NCI-H2081 (cell line): ENCODE measurements at regions not wholly inside any gene's neighbourhood (a gene's known extent, or its start where the extent isn't known, plus 50 kb on each side); places are given as distances from the start of the nearest gene placed in this dataset.
"Not testable (repeated sequence)": the region's sequence is repeated elsewhere in the genome, so short reads cannot be mapped to it uniquely, and the experiment has no call there.

ENCODE experiments used
- DNase-seq, 2 experiments: peaks; one replicate each; lab custom pipeline; 2025; lab: John Stamatoyannopoulos, UW

DNA sequence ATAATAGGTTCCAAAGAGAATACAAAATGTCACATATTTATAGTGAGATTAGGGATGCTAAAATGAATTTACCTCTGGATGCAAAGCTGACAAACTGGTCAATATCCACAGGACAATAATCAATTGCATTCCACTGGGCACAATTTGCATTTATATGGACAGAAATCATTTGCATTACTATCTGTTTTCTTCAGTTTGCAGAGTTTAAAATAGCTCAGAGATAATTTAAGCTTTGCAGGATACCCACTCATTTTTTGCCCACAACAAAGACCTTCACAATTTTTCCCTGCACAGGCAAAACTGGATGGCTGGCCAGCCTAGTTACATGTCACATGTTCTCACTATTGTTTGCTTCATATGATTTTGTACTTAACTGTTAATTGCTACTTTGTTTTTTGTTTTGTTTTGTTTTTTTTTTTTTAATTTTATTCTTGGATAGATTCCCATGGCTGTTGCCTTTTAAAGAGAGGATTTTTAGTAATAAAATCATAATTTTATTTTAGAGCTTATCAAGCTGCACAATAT is 483.5 kb downstream of the UTRN start:
- DNase-seq, result peak in 1 of 2 experiments; percentile 25

DNA sequence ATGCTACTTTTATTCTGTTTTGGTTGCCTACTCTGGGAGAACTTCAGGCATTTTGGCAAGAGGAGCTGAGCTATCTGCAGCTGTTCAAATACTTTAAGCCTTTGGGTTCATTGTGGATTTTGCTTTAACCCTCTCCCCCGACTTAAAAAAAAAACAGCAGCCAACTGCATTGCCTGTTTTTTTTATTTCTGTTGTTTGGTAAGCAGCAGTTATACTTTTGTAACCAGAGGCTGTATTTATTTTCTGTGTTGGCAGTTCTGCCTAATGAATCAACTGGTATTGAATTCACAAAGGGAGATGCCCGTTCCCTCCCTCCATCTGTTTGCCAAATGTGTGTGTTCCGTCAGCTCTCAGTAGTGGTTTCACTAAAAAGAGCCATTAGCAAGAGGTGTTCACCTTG is 484.0 kb downstream of the UTRN start:
- peak; percentile 71 to 93 for DNase-seq

DNA sequence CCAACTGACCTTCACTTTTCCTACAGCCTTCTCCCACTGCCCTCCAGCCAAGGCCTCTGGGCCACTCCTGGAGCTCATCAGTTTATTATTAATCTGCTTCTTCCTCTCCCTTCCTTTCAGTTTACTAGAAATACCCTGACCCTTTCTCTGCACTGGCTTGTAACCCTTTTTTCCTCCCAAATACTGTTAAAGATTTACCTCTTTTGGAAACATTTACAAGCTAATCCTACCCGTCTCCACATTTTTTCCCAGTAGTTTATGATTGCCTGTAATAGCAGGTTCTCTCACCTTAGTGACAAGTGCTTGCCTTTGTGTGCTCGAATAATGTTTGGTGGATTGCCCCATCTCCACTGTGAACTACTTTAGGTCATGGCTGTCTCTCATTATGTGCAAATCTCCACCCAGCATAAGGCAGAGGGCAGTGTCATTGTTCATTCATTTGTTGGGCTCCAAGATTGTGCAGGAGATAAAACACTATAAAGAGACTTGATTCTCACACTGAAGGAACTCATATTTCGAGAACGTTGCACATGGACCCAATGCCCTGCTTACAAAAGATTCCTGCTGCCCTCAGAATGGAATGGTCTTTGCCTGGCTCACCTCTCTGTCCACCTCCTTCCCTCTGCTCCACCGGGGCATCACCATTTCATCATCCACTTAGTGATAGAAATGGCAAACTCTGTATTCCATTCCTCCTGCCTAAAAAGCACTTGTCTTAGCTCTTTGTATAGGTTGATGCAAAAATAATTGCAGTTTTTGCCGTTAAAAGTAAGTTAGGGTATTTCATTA is 491.1 kb downstream of the UTRN start:
- no peak for DNase-seq

DNA sequence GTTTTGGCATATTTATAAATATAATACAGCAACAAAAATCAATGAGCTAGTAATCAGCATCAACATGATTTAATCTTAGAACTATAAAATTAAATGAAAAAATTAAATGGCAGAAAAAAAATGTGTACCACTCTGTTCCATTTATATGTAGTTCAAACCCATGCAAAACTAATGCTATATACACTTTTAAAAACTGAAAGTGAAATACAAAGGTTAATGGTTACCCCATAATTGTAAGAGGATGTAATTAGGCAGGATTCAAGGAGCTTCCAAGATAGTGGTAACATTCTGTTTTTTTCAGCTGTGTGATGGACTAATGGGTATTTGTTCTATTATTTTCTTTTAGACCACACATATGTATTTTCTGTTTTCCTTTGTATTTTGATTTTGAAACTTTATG is 492.1 kb downstream of the UTRN start:
- no peak for DNase-seq

DNA sequence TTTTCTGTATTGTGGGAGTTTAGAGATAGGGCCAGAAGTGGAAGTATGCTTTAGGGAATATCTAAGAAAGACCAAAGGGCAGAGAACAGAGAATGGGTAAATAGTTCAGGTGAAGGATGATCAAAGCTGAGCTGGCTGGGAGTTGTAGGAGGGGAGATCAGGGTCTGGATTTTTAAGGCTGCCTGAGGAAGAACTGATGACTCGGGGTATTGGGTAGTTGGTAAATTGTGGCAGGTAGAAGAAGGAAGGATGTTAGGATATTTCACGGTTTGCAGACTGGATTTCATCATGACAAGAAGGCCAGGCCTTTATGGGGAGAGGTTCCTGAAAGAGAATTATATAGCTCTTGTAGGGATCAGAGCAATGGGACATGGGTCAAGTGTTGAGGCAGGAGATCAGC is 492.9 kb downstream of the UTRN start:
- no peak for DNase-seq

DNA sequence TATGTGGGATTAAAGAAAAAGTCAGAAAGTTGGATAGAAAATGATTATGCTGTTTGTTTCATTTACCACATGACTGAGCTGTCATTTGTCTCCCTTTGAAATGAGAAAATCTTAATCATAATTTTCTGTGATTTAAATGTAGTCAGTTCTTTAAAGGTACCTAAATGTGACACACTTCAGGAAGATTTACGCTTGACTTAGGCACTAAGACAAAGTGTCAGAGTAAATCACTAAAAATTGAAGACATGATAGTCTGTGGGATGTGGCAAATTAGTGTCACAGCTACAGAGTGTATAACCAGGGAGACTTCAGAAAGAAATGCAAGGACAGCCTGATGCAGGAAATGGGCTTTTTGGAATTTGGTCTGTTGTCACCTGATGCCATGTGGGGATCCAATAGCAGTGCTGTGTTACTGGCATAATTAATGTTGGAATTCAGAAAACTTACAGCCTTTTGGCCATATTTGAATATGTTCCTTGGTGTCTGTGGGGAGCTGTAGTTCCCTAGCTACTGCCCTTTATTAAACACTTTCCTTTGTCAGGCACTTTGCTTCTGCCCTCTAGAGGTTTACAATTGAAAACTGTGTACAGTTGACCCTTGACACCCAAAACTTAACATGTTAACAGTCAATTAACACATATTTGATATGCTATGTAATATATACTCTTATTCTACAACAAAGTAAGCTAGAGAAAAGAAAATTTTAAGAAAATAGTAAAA is 493.8 kb downstream of the UTRN start:
- no peak for DNase-seq

DNA sequence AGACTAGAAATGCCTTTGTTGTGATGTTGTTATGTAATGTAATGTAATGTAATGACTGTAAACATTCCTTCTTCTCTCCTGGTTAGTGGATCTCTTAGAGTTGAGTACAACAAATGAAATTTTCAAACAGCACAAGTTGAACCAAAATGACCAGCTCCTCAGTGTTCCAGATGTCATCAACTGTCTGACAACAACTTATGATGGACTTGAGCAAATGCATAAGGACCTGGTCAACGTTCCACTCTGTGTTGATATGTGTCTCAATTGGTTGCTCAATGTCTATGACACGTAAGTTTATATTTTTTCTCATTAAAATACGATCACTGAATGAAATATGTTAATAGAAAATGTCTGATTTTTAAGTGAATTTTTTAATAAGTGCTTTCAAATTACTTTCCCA is 496.7 kb downstream of the UTRN start:
- no peak for DNase-seq

DNA sequence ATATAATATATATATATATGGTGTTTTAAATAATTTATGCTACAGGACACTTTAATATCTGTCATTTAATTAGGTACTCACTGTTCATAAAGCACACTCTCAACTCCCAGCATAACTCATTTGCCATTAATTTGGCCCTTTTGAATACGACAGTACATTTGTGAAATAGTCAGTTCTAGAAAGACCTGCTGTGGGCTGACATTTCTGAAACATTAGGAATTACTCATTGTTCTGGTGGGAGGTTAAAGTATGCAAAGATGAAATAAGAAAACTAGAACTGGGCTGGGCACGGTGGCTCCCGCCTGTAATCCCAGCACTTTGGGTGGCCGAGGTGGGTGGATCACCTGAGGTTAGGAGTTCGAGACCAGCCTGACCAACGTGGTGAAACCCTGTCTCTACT is 497.5 kb downstream of the UTRN start:
- DNase-seq, result no peak

DNA sequence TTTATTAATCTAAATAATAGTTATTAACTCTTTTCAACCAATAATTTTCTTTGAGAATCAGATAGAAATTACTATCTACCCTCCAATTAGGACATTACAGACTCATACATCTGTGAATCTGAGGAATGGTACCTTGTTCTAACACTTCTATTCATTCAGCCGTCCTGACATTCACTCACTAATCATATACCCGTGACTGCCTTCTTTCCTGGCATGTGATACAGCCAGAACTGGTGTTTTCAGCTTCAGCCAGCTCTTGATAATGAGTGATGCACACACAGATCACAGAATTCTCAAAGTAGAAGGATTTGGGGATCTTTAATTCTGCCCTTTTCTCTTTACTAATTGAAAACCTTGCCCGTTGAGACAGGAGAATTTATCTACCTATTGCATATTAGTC is 499.9 kb downstream of the UTRN start:
- DNase-seq, result no peak

DNA sequence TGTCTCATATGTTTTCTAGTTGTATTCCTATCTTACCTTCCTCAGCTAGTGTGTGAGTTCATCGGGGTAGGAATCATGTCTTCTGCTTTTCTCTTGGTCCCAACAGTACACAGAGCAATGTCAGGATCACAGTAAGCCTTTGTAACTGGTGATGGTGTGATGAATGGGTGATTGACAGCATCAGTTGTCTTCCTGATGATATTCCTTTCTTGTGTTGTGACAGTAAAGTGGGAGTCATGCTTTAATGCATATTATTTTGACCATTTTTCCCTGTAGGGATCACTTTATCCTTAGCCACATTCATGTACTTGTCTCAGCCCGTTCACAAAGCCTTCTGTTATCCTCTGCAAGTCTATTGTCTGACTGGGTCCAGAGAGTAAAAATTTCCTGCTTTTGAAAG is 501.7 kb downstream of the UTRN start:
- no peak for DNase-seq

DNA sequence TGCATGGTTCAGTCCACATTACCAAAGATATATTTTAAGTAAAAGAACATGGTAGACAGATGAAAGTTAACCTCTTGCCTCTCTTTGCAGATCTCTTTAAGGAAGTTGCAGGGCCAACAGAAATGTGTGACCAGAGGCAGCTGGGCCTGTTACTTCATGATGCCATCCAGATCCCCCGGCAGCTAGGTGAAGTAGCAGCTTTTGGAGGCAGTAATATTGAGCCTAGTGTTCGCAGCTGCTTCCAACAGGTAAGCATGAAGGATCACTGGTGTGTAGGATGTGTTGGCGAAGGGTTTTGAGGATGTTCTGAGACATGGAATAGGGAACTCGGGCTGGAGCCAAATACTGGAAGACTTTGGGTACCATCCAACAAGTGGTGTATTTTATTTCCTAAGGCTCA is 508.6 kb downstream of the UTRN start:
- DNase-seq, result no peak

DNA sequence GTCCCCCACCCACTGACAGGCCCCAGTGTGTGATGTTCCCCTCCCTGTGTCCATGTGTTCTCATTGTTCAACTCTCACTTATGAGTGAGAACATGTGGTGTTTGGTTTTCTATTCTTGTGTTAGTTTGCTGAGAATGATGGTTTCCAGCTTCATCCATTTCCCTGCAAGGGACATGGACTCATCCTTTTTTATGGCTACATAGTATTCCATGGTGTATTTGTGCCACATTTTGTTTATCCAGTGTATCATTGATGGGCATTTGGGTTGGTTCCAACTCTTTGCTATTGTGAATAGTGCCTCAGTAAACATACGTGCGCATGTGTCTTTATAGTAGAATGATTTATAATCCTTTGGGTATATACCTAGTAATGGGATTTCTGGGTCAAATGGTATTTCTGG is 509.9 kb downstream of the UTRN start:
- DNase-seq, result not testable (repeated sequence)

DNA sequence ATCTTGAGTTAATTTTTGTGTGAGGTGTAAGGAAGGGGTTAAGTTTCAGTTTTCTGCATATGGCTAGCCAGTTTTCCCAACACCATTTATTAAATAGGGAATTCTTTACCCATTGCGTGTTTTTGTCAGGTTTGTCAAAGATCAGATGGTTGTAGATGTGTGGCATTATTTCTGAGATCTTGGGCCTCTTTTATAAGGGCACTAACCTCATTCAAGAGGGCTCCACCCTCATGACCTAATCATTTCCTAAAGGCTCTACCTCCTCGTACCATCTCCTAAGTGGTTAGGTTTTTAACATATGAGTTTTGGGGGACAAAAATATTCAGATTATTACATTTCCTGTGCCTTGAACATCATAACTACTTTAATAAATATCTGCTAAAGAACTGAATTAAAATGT is 510.9 kb downstream of the UTRN start:
- no peak for DNase-seq

DNA sequence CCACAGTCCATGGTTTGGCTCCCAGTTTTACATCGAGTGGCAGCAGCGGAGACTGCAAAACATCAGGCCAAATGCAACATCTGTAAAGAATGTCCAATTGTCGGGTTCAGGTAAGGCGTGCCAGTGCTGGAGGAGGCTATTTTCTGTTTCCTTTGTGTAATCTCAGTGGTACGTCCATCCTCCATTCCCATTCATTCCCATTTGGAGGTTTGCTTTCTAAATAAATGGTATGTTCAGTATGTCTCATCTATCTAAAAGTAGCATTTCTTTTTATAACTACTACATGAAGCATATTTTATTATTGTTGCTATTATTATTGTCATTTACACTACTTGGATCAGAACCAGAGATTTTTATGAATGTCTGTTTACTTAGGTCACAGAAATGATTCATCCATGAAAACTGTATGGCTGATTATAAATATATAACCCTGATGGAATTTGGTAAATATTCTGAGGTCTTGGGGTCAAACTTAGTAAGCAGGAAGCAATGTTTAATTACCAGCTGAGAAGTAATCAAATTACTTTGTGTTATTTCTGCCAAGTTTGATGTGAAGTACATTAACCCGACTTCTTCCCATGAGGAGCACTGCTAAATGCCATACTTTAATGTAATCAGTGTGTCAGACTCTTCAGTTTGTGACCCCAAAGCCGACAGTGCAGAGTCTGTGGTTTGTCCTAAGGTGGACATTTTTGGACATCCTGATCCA is 512.9 kb downstream of the UTRN start:
- no peak for DNase-seq

DNA sequence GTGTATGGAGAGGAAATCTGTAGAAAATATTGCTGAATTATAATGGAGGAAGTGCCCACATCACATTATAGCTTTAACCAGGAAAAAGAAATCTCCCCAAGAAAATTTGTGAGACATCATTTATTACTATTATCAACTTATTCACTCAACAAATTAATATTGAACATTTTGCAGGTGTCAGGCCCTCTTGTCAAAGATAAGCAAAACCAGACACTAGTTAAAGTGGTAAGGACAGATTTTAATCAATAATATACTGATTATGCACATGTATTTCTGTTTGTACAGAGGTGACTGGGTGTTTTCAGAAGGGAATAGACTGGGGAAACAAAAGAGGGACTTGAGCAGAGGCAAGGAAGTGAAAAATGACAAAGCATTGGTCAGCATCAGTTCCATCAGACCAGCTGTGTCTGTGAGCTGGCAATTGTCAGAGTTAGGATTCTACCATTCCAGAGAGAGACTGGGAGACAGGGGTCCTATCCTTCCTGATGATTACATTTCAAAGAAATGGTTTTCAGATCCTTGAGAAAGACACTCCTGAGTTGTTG is 519.2 kb downstream of the UTRN start:
- DNase-seq, result no peak

DNA sequence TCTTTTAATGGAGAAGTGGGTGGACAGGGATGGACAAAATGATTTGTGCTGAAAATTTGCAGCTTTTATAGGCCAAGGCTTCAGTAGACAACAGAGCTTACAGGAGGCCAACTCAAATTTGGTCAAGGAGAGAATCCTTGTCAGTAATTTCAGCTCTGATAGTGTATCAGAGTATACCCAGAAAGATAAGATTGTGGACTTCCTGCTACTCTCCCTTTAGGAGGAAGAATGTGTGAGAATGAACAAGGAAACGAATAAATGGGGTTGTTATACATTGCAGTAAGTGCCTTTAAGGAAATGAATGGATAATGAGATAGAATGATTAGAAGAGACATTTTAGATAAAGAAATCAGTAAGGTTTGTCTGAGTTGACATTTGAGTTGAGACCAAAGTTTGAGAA is 519.9 kb downstream of the UTRN start:
- no peak for DNase-seq

DNA sequence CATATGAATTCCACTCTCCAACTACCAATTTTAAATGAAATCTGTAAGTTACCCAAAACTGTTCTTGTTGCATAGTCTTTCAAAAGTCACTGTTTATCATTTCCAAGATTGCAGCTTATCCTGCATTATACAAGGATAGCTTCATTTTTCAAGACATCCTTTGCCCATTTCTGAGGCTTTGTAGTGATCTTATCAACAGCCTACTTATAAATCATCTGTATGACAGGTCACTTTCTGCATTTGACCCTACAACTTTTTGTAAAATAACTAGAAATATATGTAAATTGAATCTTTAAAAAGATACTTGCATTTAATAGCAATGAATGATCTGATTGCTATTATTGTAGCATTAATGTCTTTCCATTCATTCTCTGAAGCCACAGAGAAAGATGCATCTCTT is 521.1 kb downstream of the UTRN start:
- no peak for DNase-seq

DNA sequence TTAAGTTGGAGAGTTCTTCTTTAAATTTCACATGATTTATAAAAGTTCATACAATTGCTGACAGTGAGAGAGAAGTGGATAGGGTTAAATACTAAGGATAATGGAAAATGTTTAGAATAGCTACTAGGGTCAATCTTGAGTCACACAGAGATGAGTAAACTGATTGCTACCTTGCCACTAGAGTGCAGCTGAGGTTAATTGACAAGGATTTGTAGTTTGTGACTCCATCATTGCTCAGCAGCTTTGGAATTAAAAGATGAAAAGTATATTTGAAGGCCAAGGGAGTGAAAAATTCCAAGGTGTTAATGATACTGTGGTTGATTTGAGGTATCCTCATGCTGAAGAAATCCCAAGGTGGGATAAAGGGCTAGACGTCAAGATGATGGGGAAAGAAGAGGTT is 524.0 kb downstream of the UTRN start:
- no peak for DNase-seq

DNA sequence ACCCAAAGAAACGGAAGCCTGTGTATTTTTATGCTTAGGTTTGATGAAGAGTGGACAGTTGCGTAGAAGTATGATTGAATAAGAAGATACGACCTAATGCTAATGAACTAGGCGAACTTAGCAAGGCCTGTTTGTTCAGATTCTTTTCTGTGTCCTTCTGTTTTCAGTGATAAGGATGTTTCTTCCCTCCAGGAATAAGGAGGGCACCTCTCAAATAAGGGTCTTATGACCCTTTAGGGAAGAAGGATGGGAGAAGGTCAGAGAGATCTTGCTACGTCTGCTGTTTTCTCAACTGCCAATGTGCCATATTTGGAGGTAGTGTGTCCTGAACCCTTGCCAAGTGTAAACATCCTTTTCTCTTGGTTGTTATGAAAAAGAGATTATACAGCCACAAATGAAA is 524.8 kb downstream of the UTRN start:
- DNase-seq, result no peak

DNA sequence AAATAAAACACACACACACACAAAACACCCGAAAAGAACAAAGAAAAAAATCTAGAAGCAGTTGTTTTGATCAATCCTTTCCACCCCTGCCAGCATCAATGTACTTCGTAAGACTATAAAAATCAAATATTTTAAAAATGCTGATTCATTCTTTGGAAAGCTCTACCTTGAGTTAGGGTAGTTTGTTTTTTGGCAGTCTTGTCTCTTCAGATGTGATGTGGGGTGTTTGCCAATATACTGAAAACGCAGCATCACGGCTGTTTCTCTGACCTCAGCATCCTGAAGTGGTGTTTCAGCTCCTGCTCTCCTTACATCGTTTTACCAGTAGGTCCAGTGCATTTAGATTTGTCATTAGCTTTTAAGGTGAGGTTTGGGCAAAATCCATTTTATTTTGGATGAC is 526.0 kb downstream of the UTRN start:
- no peak for DNase-seq

DNA sequence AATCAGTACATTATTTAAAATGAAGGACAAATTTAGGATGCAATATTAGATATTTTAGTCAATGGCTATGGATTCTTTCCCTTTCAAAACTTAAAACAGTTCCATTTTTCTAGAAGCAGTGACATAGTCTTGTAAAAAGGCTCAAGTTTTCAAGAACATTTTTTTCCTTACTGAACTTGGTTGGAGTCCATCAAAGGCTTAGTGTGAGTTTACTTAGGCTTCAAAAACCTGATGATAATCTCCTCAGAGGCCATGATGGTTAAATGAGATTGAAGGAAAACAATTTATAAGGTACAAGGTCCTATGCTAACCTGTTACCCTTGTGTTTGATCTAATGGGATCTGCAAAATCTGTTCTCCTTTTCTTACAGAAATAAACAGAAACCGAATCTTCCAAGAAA is 531.8 kb downstream of the UTRN start:
- DNase-seq, result no peak

DNA sequence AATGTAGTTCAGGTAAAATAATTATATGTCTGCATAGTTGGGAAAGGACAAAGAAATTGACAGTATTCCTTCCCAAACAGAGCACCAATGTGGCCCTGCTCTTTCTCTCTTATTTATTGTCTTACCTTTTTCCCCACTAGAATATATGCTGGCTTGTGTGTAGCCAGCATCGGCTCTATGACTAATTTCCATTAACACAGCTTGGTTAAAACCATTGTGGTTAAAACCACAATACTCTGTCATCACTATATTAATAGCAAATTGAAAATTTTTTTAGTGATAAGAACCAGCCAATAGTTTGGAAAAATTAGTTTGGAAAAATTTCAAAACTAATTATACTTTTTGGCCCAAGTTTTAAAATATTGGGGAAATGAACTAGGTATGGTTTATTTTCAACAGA is 535.1 kb downstream of the UTRN start:
- no peak for DNase-seq

DNA sequence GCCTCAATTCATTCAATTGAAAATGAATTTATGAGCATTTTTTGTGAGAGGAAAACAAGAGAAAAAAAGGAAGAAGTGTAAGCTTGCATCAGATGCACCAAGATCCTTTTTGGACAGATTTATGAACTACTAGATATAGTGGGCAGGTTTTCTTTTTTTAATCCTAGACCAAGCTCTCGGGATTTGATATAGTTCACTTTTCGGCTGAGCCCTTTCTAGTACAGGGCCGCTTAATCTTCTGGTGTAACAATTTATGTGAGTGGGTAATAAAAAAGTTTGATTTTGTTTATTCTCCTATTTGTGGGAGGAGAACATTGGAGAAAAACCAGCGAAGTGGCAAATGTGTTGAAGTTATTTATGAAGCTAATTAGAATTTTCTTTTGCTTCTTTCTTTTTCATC is 538.0 kb downstream of the UTRN start:
- no peak for DNase-seq
